HG03095 (cell line): ENCODE measurements at regions not wholly inside any gene's neighbourhood (a gene's known extent, or its start where the extent isn't known, plus 50 kb on each side); places are given as distances from the start of the nearest gene placed in this dataset.
"Not testable (repeated sequence)": the region's sequence is repeated elsewhere in the genome, so short reads cannot be mapped to it uniquely, and the experiment has no call there.

Source experiments
- ATAC-seq: cut with Tn5 transposase; IDR thresholded peaks from one replicate; pipeline ENCODE4 v1.9.1; 2021; ENCODE audit warnings: moderate library complexity; ENCODE audit not compliant: unreplicated experiment

- ATAC-seq, result no peak
Observed at GRCh38 chr18:52236131-52236530, 103.9 kb upstream of the DCC start.

DNA sequence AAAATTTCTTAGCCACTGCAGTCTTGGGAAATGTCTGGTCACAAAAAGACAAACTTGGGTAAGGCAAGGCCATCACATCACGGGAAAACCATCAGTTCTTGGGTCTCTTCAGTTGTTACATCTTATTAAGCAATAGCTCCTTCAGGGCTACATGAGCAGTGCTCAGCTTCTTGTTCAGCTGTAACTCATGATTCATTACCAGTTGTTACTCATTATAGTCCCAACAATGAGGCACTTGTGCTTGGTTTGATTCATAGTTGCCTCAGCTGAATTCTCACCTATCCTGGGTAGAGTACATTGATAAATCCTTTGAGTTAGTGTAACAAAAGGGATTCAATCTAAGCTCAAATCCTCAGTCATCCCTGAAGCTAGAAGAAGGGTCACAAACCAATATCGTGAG, 102.4 kb upstream of the DCC start:
- ATAC-seq, result no peak

DNA sequence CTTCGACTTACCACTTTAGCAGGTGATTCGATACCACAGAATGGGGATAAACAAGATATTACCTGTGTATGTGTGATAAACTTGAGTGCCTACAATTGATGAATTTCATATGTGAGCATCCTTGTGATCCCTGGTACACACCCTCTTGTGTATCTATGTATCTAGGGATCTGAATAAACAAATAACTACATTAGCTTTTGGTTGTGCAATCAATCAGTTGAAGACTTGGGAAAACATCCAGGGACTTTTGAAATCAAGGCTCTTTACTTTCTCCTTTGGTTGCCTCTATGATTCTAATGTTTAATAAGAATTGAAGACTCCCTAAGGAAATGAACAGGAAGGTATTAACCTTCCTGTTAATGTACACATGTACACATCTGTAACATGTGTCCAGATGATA, 97.3 kb upstream of the DCC start:
- no peak for ATAC-seq

DNA sequence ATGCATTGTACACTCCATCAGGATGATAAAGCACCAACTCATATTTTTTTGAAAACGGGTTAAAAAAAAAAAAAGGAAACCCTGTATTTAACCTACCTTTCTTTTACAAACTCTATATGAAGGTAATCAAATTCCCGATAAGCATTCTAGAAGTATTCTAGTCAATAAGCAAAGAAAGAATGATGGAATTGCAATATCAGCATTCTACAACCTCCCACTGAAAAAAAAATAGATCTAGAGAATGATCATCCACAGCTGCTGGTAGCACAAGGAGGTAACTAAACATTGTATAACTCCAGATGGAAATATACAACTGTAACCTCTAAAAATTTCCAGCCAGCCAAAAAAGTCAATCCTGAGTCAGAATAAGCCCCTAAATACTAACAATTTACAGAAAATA, 95.3 kb upstream of the DCC start:
- no peak for ATAC-seq

GRCh38 chr18:52254367-52254766, 85.6 kb upstream of the DCC start:
- no peak for ATAC-seq

GRCh38 chr18:52257417-52257816, 82.6 kb upstream of the DCC start:
- not testable (repeated sequence) for ATAC-seq

DNA sequence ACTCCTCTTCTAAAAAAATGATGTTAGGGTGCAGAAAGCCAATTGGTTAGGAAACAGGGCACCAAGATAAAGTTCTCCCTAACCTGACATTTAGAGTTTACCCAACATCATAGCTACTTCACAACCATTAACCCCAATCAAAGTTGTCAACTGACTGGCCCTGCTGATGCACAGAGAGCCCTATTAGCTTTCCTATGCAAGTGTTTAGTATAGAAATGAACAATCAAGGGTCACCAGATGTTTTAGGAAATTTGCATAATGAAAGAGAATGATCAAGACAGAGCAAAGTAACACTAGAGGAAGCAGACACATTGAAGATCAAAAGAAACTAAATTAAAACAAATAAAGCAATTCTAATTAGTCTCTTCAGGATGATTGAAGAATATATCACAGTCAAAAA, 64.2 kb upstream of the DCC start:
- ATAC-seq, result no peak

GRCh38 chr18:52277785-52278184, 62.2 kb upstream of the DCC start:
- no peak for ATAC-seq

GRCh38 chr18:52278191-52278590, 61.8 kb upstream of the DCC start:
- ATAC-seq, result no peak

DNA sequence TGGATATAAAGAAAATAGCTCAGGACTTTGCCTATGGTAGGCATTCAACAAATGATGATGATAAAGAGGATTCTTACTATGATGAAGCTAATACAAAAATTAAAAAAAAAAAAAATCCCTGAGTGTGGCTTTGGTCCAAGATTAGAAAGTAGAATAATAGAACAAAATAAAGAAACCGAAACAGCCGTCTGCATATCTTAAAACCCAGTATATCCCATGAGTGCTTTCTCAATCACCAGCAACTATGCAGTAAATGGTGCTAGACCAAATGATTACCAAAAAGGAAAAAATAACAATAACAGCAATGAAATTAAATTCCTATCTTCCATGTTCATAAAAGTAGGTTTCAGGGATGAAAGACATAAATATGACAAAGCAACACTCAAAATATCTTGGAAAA, 59.3 kb upstream of the DCC start:
- no peak for ATAC-seq

DNA sequence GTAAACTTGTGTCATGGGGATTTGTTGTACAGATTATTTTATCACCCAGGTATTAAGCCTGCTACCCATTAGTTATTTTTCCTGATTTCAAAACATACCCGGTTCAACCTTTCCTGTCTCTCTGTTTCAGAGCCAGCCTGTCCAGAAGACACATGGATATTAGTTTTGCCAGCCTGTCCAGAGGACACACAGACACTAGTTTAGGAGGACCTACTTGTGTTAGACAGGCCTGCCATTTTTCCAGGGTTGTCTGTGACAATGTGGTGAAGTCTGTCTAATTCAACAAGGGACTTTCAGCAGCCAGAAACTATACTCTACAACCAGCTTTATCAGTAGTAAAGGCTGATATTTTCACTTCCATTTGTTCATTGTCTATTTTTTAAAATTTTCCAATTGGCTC, 56.1 kb upstream of the DCC start:
- no peak for ATAC-seq

DNA sequence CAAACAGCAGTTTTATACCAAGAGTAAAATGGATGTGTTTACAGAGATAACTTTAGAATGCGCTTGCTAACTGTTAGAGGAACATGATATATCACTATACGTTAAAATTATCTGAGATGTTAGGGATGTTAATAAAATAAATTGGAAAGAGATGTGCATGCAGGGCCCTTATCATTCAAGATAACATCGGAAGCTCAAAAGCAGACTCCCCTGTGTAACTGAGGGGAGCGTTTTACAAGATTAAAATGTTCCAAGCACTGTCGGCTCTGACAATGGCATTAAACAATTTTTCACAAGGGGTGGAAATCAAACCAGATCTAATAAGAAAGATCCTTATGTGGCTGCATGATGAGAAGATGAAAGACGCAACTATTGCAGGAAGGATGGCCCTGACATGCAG, 53.3 kb upstream of the DCC start:
- no peak for ATAC-seq

- ATAC-seq, result no peak
Observed at GRCh38 chr18:52287151-52287550, 52.8 kb upstream of the DCC start.

GRCh38 chr18:52288403-52289004, 51.5 kb upstream of the DCC start:
- no peak for ATAC-seq

DNA sequence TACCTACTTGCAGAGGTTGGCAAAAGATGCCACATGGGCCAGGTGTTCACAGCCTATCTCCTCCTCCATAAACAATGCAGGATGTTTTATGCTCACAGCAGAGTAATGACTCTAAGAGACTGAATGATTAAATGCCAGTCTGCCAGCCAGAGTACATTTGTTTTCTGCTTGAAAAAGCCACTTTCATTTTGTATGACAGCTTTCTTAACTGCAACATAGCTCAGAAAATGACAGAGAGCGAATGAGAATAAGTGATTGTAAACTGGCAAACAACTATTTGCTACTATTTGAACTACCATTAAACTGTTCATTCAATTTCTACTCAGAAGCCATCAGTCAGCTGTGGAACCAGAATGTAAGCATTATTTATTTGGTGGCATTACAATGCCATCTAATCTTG, 50.6 kb upstream of the DCC start:
- ATAC-seq, result no peak
